Naive thymus-derived CD4-positive, alpha-beta T cell (primary cell): ENCODE measurements at regions not wholly inside any gene's neighbourhood (a gene's known extent, or its start where the extent isn't known, plus 50 kb on each side); places are given as distances from the start of the nearest gene placed in this dataset.

Source experiments
- ATAC-seq: fragments of 150-1000 bp; cut with Tn5 transposase; 2 replicates; pipeline ENCODE4 v1.10.0; 2021; ENCODE audit warnings: mild to moderate bottlenecking, moderate library complexity
- CTCF ChIA-PET: fragments of 350-600 bp; sonication (Branson Sonifier 250); formaldehyde crosslinking; loops from one replicate; lab custom pipeline; 2021; ENCODE audit warnings: antibody characterized with exemption; lab: Charles Lee
- POLR2A ChIA-PET: fragments of 350-600 bp; sonication (Branson Sonifier 250); formaldehyde crosslinking; loops from one replicate; lab custom pipeline; 2021; ENCODE audit warnings: antibody characterized with exemption, inconsistent platforms; lab: Charles Lee
- DNase-seq, 9 donors: peaks; one replicate each; pipeline versions ENCODE4 v3.0.0 to v3.0.0-alpha.2; 2020 to 2022; ENCODE audit warnings: mixed read lengths in 1 of 9
- H3K27ac ChIP-seq: one replicate; pipeline ENCODE4 v1.7.0; 2013; ENCODE audit warnings: mild to moderate bottlenecking, low read depth, low read length, moderate library complexity
- H3K27me3 ChIP-seq, 2 donors: one replicate each; pipeline ENCODE4 v1.7.0; 2013; ENCODE audit warnings: low read length in 2 of 2, mild to moderate bottlenecking in 2 of 2, moderate library complexity in 2 of 2; ENCODE audit not compliant: control insufficient read depth in 2 of 2, insufficient read depth in 2 of 2
- H3K36me3 ChIP-seq, 3 experiments: 1 replicate in 2 of 3; 2 replicates in 1 of 3; pipeline ENCODE4 v1.7.0; 2013; ENCODE audit warnings: low read length in 3 of 3, mild to moderate bottlenecking in 3 of 3, moderate library complexity in 1 of 3; ENCODE audit not compliant: insufficient read depth in 3 of 3, control insufficient read depth in 2 of 3
- H3K4me1 ChIP-seq, 2 donors: one replicate each; pipeline ENCODE4 v1.7.0; 2013; ENCODE audit warnings: low read length in 2 of 2, mild to moderate bottlenecking in 2 of 2, moderate library complexity in 1 of 2; ENCODE audit not compliant: control insufficient read depth in 2 of 2, insufficient read depth in 2 of 2
- H3K4me3 ChIP-seq: 2 replicates; pipeline ENCODE4 v1.7.0; 2013; ENCODE audit warnings: mild to moderate bottlenecking, low read length
- H3K9me3 ChIP-seq, 3 experiments: 1 replicate in 2 of 3; 2 replicates in 1 of 3; pipeline ENCODE4 v1.7.0; 2013; ENCODE audit warnings: low read length in 3 of 3; ENCODE audit not compliant: control insufficient read depth in 2 of 3
- H3K27ac Mint-ChIP-seq, 9 donors: one replicate each; pipeline ENCODE4 v1.8.0; 2020 to 2022; ENCODE audit warnings: mixed read lengths in 9 of 9, mild to moderate bottlenecking in 8 of 9, moderate library complexity in 5 of 9, inconsistent platforms in 2 of 9
- H3K27me3 Mint-ChIP-seq, 5 donors: one replicate each; pipeline ENCODE4 v1.8.0; 2021 to 2022; ENCODE audit warnings: mixed read lengths in 5 of 5, mild to moderate bottlenecking in 1 of 5
- H3K36me3 Mint-ChIP-seq, 5 donors: one replicate each; pipeline ENCODE4 v1.8.0; 2020 to 2022; ENCODE audit warnings: mixed read lengths in 5 of 5, mild to moderate bottlenecking in 3 of 5, inconsistent platforms in 1 of 5
- H3K4me1 Mint-ChIP-seq, 7 donors: one replicate each; pipeline ENCODE4 v1.8.0; 2020 to 2022; ENCODE audit warnings: mixed read lengths in 7 of 7, mild to moderate bottlenecking in 3 of 7, inconsistent platforms in 1 of 7
- H3K4me3 Mint-ChIP-seq, 10 donors: one replicate each; pipeline ENCODE4 v1.8.0; 2020 to 2022; ENCODE audit warnings: mild to moderate bottlenecking in 10 of 10, mixed read lengths in 10 of 10, moderate library complexity in 6 of 10, inconsistent platforms in 2 of 10
- H3K9me3 Mint-ChIP-seq, 11 donors: one replicate each; pipeline ENCODE4 v1.8.0; 2020 to 2022; ENCODE audit warnings: mixed read lengths in 11 of 11, mild to moderate bottlenecking in 4 of 11, inconsistent platforms in 1 of 11, moderate library complexity in 1 of 11
- intact Hi-C, 2 donors: fragments of 100-400 bp; cut with micrococcal nuclease; formaldehyde crosslinking; loops; one replicate each; pipeline ENCODE4 v1.15.1; 2023

- DNase-seq (no peak), ATAC-seq (no peak)
- no peak overlapping the region for H3K27ac ChIP-seq
- H3K36me3 ChIP-seq: no peaks in the 10 kb centered on the region
- ChIA-PET POLR2A (interaction anchor here (0.5 to 3.1 kb wide), 7 partner anchors 15 to 241 kb away, joined by 4 to 10 read pairs (median 5); no protein-coding TSS in a partner anchor), CTCF (interaction anchor here (1.1 to 1.2 kb wide), 2 partner anchors 35 to 179 kb away, joined by 3 to 5 read pairs; no protein-coding TSS in a partner anchor)
- Mint-ChIP-seq H3K27ac (peak overlapping the region in 8 of 9 donors; percentile 77 to 98 (median 98)), H3K4me3 (peak overlapping the region in 7 of 10 donors; percentile 36 to 79 (median 61)), H3K36me3 (peaks cover 0 to 18% (median 0%) of the 10 kb centered on the region in 5 donors), H3K9me3 (peaks cover 0 to 8% (median 0%) of the 10 kb centered on the region in 11 donors), H3K4me1 (peaks cover 52 to 95% (median 88%) of the 10 kb centered on the region in 7 donors), H3K27me3 (peaks cover 0 to 23% (median 0%) of the 10 kb centered on the region in 5 donors)
- peaks cover 34 to 73% of the 10 kb centered on the region in 2 donors for H3K4me1 ChIP-seq
- H3K4me3 ChIP-seq: no peak overlapping the region
- H3K9me3 ChIP-seq: no peaks in the 10 kb centered on the region
- no peaks in the 10 kb centered on the region for H3K27me3 ChIP-seq
- intact Hi-C loops: loop anchor here in 1 of 2 donors (10.0 kb wide), 1 partner anchor 172 kb away; no protein-coding TSS in a partner anchor
These were observed 89.2 kb upstream of the SNRK start for GRCh38 chr3:43197181-43197580.

- intact Hi-C loops: loop anchor here in 1 of 2 donors (10.0 kb wide), 1 partner anchor 172 kb away; no protein-coding TSS in a partner anchor
- Mint-ChIP-seq H3K4me3 (peak overlapping the region in 9 of 10 donors; percentile 18 to 79 (median 59)), H3K4me1 (peaks cover 55 to 97% (median 93%) of the 10 kb centered on the region in 7 donors), H3K9me3 (peaks cover 0 to 8% (median 0%) of the 10 kb centered on the region in 11 donors), H3K27me3 (peaks cover 0 to 23% (median 0%) of the 10 kb centered on the region in 5 donors), H3K27ac (peak overlapping the region in 8 of 9 donors; percentile 77 to 98 (median 98)), H3K36me3 (peaks cover 0 to 18% (median 0%) of the 10 kb centered on the region in 5 donors)
- Histone ChIP-seq H3K9me3 (no peaks in the 10 kb centered on the region), H3K4me3 (no peak overlapping the region), H3K27me3 (no peaks in the 10 kb centered on the region), H3K36me3 (no peaks in the 10 kb centered on the region), H3K4me1 (peaks cover 35 to 77% of the 10 kb centered on the region in 2 donors), H3K27ac (no peak overlapping the region)
- CTCF ChIA-PET: interaction anchor here (1.1 to 1.2 kb wide), 2 partner anchors 34 to 180 kb away, joined by 3 to 5 read pairs; no protein-coding TSS in a partner anchor
- DNase-seq (no peak), ATAC-seq (no peak)
- POLR2A ChIA-PET: interaction anchor here (1.3 to 8.1 kb wide), 5 partner anchors 15 to 34 kb away, joined by 4 to 62 read pairs (median 7); no protein-coding TSS in a partner anchor
These were observed 89.6 kb upstream of the SNRK start for GRCh38 chr3:43196721-43197120.

- ATAC-seq: no peak
- ChIA-PET CTCF (interaction anchor here (0.8 to 1.9 kb wide), 3 partner anchors 27 to 343 kb away, joined by 3 to 15 read pairs (median 4); no protein-coding TSS in a partner anchor), POLR2A (interaction anchor here (0.7 to 8.1 kb wide), 9 partner anchors 8 to 91 kb away, joined by 3 to 62 read pairs (median 5); partner anchors contain the start of gene SNRK)
- Histone ChIP-seq H3K4me3 (no peak overlapping the region), H3K4me1 (peaks cover 35 to 78% of the 10 kb centered on the region in 2 donors), H3K36me3 (no peaks in the 10 kb centered on the region), H3K9me3 (no peaks in the 10 kb centered on the region), H3K27ac (peak overlapping the region; percentile 67), H3K27me3 (no peaks in the 10 kb centered on the region)
- H3K4me3 Mint-ChIP-seq: peak overlapping the region in 9 of 10 donors; percentile 12 to 79 (median 72)
- peaks cover 0 to 6% (median 0%) of the 10 kb centered on the region in 11 donors for H3K9me3 Mint-ChIP-seq
- intact Hi-C loops: loop anchor here in 1 of 2 donors (2.0 to 10.0 kb wide), 2 partner anchors 52 to 170 kb away; no protein-coding TSS in a partner anchor
- H3K4me1 Mint-ChIP-seq: peaks cover 47 to 100% (median 95%) of the 10 kb centered on the region in 7 donors
- peaks cover 0 to 20% (median 0%) of the 10 kb centered on the region in 5 donors for H3K27me3 Mint-ChIP-seq
- H3K27ac Mint-ChIP-seq: peak overlapping the region; percentile 96 to 98 (median 98)
- peaks cover 0 to 16% (median 2%) of the 10 kb centered on the region in 5 donors for H3K36me3 Mint-ChIP-seq
- no peak for DNase-seq
These were observed 89.2 kb upstream of the POMGNT2 start for GRCh38 chr3:43195115-43195498.

DNA sequence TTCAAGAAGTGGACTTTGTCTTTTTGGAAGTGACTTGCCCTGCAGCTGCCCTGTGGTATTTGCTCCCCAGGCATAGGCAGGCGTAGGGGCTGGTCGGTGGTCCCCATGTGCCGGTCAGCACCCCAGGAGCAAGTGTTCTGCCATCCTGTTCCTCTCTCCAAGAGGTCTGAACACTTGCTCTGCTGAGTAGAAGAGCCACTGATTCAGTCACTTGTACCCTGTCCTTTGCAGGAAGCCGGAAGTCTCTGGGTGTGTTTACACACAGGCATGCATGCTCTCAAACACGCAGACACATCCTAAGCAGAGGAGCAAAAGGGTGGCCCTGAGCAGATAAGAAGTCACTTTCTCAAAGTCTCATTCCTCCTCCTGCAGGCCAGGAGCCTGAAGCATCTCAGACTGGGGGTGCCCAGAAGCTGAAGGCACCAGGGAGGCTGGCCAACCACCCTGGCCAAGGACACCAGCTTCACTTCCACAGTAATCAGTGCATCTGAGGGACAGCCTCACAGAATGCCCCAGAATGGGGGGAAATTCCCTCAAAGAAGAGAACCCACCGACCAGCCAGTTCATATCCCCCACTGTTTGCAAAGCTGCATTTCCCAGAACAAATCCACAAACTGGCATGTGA lies 88.7 kb upstream of the POMGNT2 start:
- POLR2A ChIA-PET: interaction anchor here (0.5 to 8.1 kb wide), 14 partner anchors 8 to 395 kb away, joined by 3 to 62 read pairs (median 4); partner anchors contain the start of gene SNRK
- no peaks in the 10 kb centered on the region for H3K9me3 ChIP-seq
- Mint-ChIP-seq H3K36me3 (peaks cover 0 to 17% (median 6%) of the 10 kb centered on the region in 5 donors), H3K4me1 (peaks cover 44 to 100% (median 94%) of the 10 kb centered on the region in 7 donors), H3K27me3 (peaks cover 0 to 22% (median 0%) of the 10 kb centered on the region in 5 donors), H3K4me3 (peak overlapping the region; percentile 45 to 79 (median 72)), H3K27ac (peak overlapping the region; percentile 96 to 98 (median 98)), H3K9me3 (peaks cover 0 to 7% (median 2%) of the 10 kb centered on the region in 11 donors)
- CTCF ChIA-PET: interaction anchor here (0.7 to 1.9 kb wide), 5 partner anchors 15 to 344 kb away, joined by 3 to 15 read pairs (median 3); no protein-coding TSS in a partner anchor
- intact Hi-C loops: loop anchor here (1.0 to 10.0 kb wide), 6 partner anchors 14 to 170 kb away; no protein-coding TSS in a partner anchor
- peak overlapping the region; percentile 25 for H3K4me3 ChIP-seq
- no peaks in the 10 kb centered on the region for H3K36me3 ChIP-seq
- peaks cover 35 to 78% of the 10 kb centered on the region in 2 donors for H3K4me1 ChIP-seq
- H3K27me3 ChIP-seq: no peaks in the 10 kb centered on the region
- H3K27ac ChIP-seq: peak overlapping the region; percentile 67
- peak; percentile 88 for ATAC-seq
- peak in 8 of 9 donors; percentile 32 to 73 (median 65) for DNase-seq

GRCh38 chr3:43194069-43194468 lies 88.2 kb upstream of the POMGNT2 start:
- peaks cover 44 to 95% (median 89%) of the 10 kb centered on the region in 7 donors for H3K4me1 Mint-ChIP-seq
- H3K4me1 ChIP-seq: peaks cover 35 to 77% of the 10 kb centered on the region in 2 donors
- POLR2A ChIA-PET: interaction anchor here (0.5 to 8.1 kb wide), 11 partner anchors 9 to 395 kb away, joined by 3 to 62 read pairs (median 4); no protein-coding TSS in a partner anchor

More at GRCh38 chr3:43194069-43194468, 88.2 kb upstream of the POMGNT2 start:
- Mint-ChIP-seq H3K9me3 (peaks cover 0 to 10% (median 2%) of the 10 kb centered on the region in 11 donors), H3K4me3 (peak overlapping the region; percentile 45 to 79 (median 72)), H3K27ac (peak overlapping the region; percentile 96 to 98 (median 98)), H3K36me3 (peaks cover 0 to 18% (median 6%) of the 10 kb centered on the region in 5 donors), H3K27me3 (peaks cover 0 to 23% (median 0%) of the 10 kb centered on the region in 5 donors)
- Histone ChIP-seq H3K4me3 (peak overlapping the region; percentile 25), H3K36me3 (no peaks in the 10 kb centered on the region), H3K9me3 (no peaks in the 10 kb centered on the region), H3K27ac (peak overlapping the region; percentile 67), H3K27me3 (no peaks in the 10 kb centered on the region)
- intact Hi-C loops: loop anchor here (1.0 to 10.0 kb wide), 6 partner anchors 14 to 169 kb away; no protein-coding TSS in a partner anchor
- CTCF ChIA-PET: interaction anchor here (0.7 to 1.9 kb wide), 4 partner anchors 15 to 32 kb away, joined by 3 to 15 read pairs (median 4); no protein-coding TSS in a partner anchor
- DNase-seq: no peak
- ATAC-seq: no peak
